ENCODE measurements at regions not wholly inside any gene's neighbourhood (a gene's known extent, or its start where the extent isn't known, plus 50 kb on each side); places are given as distances from the start of the nearest gene placed in this dataset.

DNA sequence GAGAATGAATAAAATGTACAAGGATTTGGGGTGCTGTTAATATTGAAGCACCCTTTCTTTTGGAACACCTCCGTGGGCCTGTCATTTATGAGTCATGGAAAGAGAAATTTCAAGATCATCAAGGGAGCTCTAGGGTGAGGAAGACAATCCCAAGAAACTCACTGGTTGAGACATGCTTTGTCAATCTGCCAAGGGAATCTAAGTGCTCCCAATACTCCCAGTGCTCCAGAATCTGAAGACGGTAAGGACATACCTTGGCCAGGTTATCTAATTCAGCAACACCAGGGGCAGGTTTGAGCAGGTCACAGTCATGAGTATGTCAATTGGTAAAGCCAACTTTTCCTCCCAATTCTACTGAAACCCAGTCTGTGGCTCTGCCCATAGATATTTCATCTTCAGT, 556.4 kb upstream of the CPEB2 start (continued):
- TF ChIP-seq FOSL2 (IDR thresholded peaks at IDR 0.05; ENCODE audit: borderline replicate concordance, low read depth): no peak

DNA sequence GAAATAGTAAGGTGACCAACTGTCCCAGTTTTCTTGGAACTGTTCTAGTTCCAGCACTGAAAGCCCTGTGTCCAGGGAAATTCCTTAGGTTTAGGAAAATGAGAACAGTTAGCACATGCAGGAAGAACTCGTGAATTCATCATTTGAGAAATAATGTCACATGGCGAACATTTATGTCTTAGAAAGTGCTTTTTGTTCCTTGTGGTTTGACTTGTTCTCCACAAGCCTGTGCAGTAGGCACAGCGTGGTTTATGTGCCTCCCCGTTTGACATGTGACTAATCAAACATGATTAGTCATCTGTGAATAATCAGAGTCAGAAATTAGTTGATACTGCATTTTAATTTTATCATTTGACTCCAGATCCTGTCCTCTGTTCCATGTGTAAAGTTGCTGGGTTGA, 556.0 kb upstream of the CPEB2 start:
- H3K79me2 ChIP-seq (ENCODE audit: insufficient read depth): no peaks in the 10 kb centered on the region
- H3F3A ChIP-seq (replicated peaks; ENCODE audit: insufficient read depth): no peaks in the 10 kb centered on the region
- no peaks in the 10 kb centered on the region for H3K27me3 ChIP-seq (ENCODE audit: insufficient read depth)
- DNase-seq: no peak
- no peak overlapping the region for H3K4me3 ChIP-seq (ENCODE audit: low read depth in 2 of 2, low read length in 1 of 2)
- no peak overlapping the region for H3K9ac ChIP-seq
- H3K9me3 ChIP-seq: no peaks in the 10 kb centered on the region
- no peak overlapping the region for H2AFZ ChIP-seq (ENCODE audit: low read depth)
- TF ChIP-seq NFIC (IDR thresholded peaks at IDR 0.05; ENCODE audit: borderline replicate concordance) (no peak), FOXJ3 (CRISPR knock-in tag; IDR thresholded peaks at IDR 0.05) (no peak), JUND (IDR thresholded peaks at IDR 0.05) (no peak), CHD2 (IDR thresholded peaks at IDR 0.05; ENCODE audit: low read length, partially characterized antibody) (no peak), RCOR1 (IDR thresholded peaks at IDR 0.05; ENCODE audit: low read length) (no peak), TCF12 (IDR thresholded peaks at IDR 0.05) (no peak), YY1 (IDR thresholded peaks at IDR 0.05; ENCODE audit: low read depth) (no peak), RXRA (IDR thresholded peaks at IDR 0.05; ENCODE audit: borderline replicate concordance, low read depth) (no peak), GABPA (IDR thresholded peaks at IDR 0.05; ENCODE audit: low read depth) (no peak), RFX5 (IDR thresholded peaks at IDR 0.05; ENCODE audit: low read length) (no peak)
- TF ChIP-seq, protein P1, sequence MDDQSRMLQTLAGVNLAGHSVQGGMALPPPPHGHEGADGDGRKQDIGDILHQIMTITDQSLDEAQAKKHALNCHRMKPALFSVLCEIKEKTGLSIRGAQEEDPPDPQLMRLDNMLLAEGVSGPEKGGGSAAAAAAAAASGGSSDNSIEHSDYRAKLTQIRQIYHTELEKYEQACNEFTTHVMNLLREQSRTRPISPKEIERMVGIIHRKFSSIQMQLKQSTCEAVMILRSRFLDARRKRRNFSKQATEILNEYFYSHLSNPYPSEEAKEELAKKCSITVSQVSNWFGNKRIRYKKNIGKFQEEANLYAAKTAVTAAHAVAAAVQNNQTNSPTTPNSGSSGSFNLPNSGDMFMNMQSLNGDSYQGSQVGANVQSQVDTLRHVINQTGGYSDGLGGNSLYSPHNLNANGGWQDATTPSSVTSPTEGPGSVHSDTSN (IDR thresholded peaks at IDR 0.05): no peak
- TF ChIP-seq, protein P2, sequence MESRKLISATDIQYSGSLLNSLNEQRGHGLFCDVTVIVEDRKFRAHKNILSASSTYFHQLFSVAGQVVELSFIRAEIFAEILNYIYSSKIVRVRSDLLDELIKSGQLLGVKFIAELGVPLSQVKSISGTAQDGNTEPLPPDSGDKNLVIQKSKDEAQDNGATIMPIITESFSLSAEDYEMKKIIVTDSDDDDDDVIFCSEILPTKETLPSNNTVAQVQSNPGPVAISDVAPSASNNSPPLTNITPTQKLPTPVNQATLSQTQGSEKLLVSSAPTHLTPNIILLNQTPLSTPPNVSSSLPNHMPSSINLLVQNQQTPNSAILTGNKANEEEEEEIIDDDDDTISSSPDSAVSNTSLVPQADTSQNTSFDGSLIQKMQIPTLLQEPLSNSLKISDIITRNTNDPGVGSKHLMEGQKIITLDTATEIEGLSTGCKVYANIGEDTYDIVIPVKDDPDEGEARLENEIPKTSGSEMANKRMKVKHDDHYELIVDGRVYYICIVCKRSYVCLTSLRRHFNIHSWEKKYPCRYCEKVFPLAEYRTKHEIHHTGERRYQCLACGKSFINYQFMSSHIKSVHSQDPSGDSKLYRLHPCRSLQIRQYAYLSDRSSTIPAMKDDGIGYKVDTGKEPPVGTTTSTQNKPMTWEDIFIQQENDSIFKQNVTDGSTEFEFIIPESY (IDR thresholded peaks at IDR 0.05; ENCODE audit: borderline replicate concordance, low read depth): no peak
- no peaks in the 10 kb centered on the region; a peak in 1 of 4 replicates for H3K4me1 ChIP-seq (ENCODE audit: control insufficient read depth in 1 of 2, insufficient read depth in 2 of 2, low read depth in 1 of 2, low read length in 1 of 2)
- no peak overlapping the region for H3K27ac ChIP-seq (ENCODE audit: low read depth in 2 of 2, low read length in 1 of 2)
- ChIA-PET CTCF (interaction anchor here (1.2 kb wide), 1 partner anchor 27 kb away, joined by 3 read pairs; no protein-coding TSS in a partner anchor), POLR2A (no interaction called here)
- 27% methylated on average over 4 of the region's 4 CpGs for WGBS (ENCODE audit: low lambda C conversion rate)
- no peaks in the 10 kb centered on the region for H3K9me2 ChIP-seq
- H4K20me1 ChIP-seq (ENCODE audit: insufficient read depth): no peaks in the 10 kb centered on the region
- H3K36me3 ChIP-seq (replicated peaks in 1 of 2; ENCODE audit: control insufficient read depth in 1 of 2, insufficient read depth in 2 of 2, low read length in 1 of 2): no peaks in the 10 kb centered on the region
- no peak overlapping the region for H3K4me2 ChIP-seq

DNA sequence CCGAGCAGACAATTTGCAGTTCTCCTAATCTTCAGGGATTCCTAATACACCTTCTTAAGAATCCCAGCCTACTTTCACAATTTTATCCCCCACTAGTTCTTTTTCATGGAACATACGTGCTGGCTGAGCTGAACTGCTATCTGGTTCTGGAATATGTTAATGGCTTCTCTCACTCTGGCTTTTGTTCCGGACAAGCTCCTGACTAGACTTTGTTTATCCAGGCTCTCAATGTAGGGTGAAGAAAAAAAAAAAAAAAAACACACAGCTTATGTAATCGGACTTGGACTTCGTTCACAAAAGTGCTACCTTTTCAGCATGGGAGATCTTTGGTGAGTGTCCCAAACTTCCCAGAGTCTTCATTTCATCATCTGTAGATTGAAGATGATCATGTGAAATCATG, 555.4 kb upstream of the CPEB2 start:
- Histone ChIP-seq H3K79me2 (ENCODE audit: insufficient read depth) (no peaks in the 10 kb centered on the region), H3K9me2 (no peaks in the 10 kb centered on the region), H3K4me1 (ENCODE audit: control insufficient read depth in 1 of 2, insufficient read depth in 2 of 2, low read depth in 1 of 2, low read length in 1 of 2) (no peaks in the 10 kb centered on the region; a peak in 1 of 4 replicates), H3K36me3 (replicated peaks in 1 of 2; ENCODE audit: control insufficient read depth in 1 of 2, insufficient read depth in 2 of 2, low read length in 1 of 2) (no peaks in the 10 kb centered on the region), H3K27me3 (ENCODE audit: insufficient read depth) (no peaks in the 10 kb centered on the region), H3K27ac (ENCODE audit: low read depth in 2 of 2, low read length in 1 of 2) (no peak overlapping the region), H3K4me3 (ENCODE audit: low read depth in 2 of 2, low read length in 1 of 2) (no peak overlapping the region), H3K4me2 (no peak overlapping the region), H3K9ac (no peak overlapping the region), H2AFZ (ENCODE audit: low read depth) (no peak overlapping the region), H3K9me3 (no peaks in the 10 kb centered on the region), H4K20me1 (ENCODE audit: insufficient read depth) (no peaks in the 10 kb centered on the region), H3F3A (replicated peaks; ENCODE audit: insufficient read depth) (no peaks in the 10 kb centered on the region)
- DNase-seq: no peak
- 58% methylated on average over 5 of the region's 5 CpGs for WGBS (ENCODE audit: low lambda C conversion rate)
- ChIA-PET POLR2A (no interaction called here), CTCF (no interaction called here)
- TF ChIP-seq FOXM1 (IDR thresholded peaks at IDR 0.05; ENCODE audit: low read depth): no peak
- TF ChIP-seq RCOR1 (IDR thresholded peaks at IDR 0.05; ENCODE audit: low read length): no peak
- TF ChIP-seq RFX5 (IDR thresholded peaks at IDR 0.05; ENCODE audit: low read length): no peak
- TF ChIP-seq, protein P3, sequence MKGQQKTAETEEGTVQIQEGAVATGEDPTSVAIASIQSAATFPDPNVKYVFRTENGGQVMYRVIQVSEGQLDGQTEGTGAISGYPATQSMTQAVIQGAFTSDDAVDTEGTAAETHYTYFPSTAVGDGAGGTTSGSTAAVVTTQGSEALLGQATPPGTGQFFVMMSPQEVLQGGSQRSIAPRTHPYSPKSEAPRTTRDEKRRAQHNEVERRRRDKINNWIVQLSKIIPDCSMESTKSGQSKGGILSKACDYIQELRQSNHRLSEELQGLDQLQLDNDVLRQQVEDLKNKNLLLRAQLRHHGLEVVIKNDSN (IDR thresholded peaks at IDR 0.05; ENCODE audit: borderline replicate concordance, low read depth): no peak
- TF ChIP-seq, protein P4, sequence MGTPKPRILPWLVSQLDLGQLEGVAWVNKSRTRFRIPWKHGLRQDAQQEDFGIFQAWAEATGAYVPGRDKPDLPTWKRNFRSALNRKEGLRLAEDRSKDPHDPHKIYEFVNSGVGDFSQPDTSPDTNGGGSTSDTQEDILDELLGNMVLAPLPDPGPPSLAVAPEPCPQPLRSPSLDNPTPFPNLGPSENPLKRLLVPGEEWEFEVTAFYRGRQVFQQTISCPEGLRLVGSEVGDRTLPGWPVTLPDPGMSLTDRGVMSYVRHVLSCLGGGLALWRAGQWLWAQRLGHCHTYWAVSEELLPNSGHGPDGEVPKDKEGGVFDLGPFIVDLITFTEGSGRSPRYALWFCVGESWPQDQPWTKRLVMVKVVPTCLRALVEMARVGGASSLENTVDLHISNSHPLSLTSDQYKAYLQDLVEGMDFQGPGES (IDR thresholded peaks at IDR 0.05; ENCODE audit: low read depth, low read length): no peak
- TF ChIP-seq EZH2phosphoT487 (IDR thresholded peaks at IDR 0.05; ENCODE audit: borderline replicate concordance, low read depth): no peak
- no peak for TF ChIP-seq ELF1 (IDR thresholded peaks at IDR 0.05)
- no peak for TF ChIP-seq EP300 (IDR thresholded peaks at IDR 0.05; ENCODE audit: borderline replicate concordance in 1 of 2, low read depth in 1 of 2, low read length in 1 of 2)
- TF ChIP-seq TEAD4 (IDR thresholded peaks at IDR 0.05; ENCODE audit: borderline replicate concordance, insufficient read depth): no peak
- no peak for TF ChIP-seq JUND (IDR thresholded peaks at IDR 0.05)
- TF ChIP-seq, protein P2 (IDR thresholded peaks at IDR 0.05; ENCODE audit: borderline replicate concordance, low read depth): no peak

All from SK-N-SH (cell line).